ENCODE measurements at regions not wholly inside any gene's neighbourhood (a gene's known extent, or its start where the extent isn't known, plus 50 kb on each side); places are given as distances from the start of the nearest gene placed in this dataset.
"Not testable (repeated sequence)": the region's sequence is repeated elsewhere in the genome, so short reads cannot be mapped to it uniquely, and the experiment has no call there.

GRCh38 chr6:68024570-68025269, 610.4 kb upstream of the ADGRB3 start:
- intact Hi-C loops (cut with micrococcal nuclease; ENCODE audit: unreplicated experiment) = no loop called here
- TF ChIP-seq, protein P1, sequence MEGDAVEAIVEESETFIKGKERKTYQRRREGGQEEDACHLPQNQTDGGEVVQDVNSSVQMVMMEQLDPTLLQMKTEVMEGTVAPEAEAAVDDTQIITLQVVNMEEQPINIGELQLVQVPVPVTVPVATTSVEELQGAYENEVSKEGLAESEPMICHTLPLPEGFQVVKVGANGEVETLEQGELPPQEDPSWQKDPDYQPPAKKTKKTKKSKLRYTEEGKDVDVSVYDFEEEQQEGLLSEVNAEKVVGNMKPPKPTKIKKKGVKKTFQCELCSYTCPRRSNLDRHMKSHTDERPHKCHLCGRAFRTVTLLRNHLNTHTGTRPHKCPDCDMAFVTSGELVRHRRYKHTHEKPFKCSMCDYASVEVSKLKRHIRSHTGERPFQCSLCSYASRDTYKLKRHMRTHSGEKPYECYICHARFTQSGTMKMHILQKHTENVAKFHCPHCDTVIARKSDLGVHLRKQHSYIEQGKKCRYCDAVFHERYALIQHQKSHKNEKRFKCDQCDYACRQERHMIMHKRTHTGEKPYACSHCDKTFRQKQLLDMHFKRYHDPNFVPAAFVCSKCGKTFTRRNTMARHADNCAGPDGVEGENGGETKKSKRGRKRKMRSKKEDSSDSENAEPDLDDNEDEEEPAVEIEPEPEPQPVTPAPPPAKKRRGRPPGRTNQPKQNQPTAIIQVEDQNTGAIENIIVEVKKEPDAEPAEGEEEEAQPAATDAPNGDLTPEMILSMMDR (conservative IDR thresholded peaks at IDR 0.05) = no peak
- no peak for TF ChIP-seq EZH2 (IDR thresholded peaks at IDR 0.05; ENCODE audit: low read depth)
- no peaks in the 10 kb centered on the region for H3K9me2 ChIP-seq (ENCODE audit: insufficient read depth)
- H3K4me3 ChIP-seq = no peak overlapping the region
- no TSS peak for BruUV-seq (replicated peaks)
- no peaks in the 10 kb centered on the region for H3K9me3 ChIP-seq (ENCODE audit: insufficient read depth, low read depth)
- H3K4me2 ChIP-seq = no peak overlapping the region
- H2AFZ ChIP-seq = no peak overlapping the region
- no peaks in the 10 kb centered on the region for H3F3A ChIP-seq (ENCODE audit: insufficient read depth, low read depth)
- H3K79me2 ChIP-seq (ENCODE audit: low read depth) = no peaks in the 10 kb centered on the region
- POLR2A ChIA-PET (ENCODE audit: unreplicated experiment) = no interaction called here
- H3K36me3 ChIP-seq (ENCODE audit: low read depth) = no peaks in the 10 kb centered on the region
- H3K27me3 ChIP-seq (ENCODE audit: insufficient read depth, low read depth) = no peaks in the 10 kb centered on the region
- CTCF ChIA-PET = no interaction called here
- H3K4me1 ChIP-seq (replicated peaks; ENCODE audit: insufficient read depth) = no peaks in the 10 kb centered on the region
- no peak for DNase-seq
- no peak overlapping the region for H3K27ac ChIP-seq
- no peaks in the 10 kb centered on the region for H4K20me1 ChIP-seq (ENCODE audit: insufficient read depth)

GRCh38 chr6:68022968-68023367, 612.1 kb upstream of the ADGRB3 start:
- intact Hi-C loops (cut with micrococcal nuclease; ENCODE audit: unreplicated experiment); H2AFZ ChIP-seq; H3K27ac ChIP-seq; H3K27me3 ChIP-seq (ENCODE audit: insufficient read depth, low read depth); H3K4me1 ChIP-seq (replicated peaks; ENCODE audit: insufficient read depth); H3F3A ChIP-seq (ENCODE audit: insufficient read depth, low read depth); POLR2A ChIA-PET (ENCODE audit: unreplicated experiment); H3K4me2 ChIP-seq; H3K4me3 ChIP-seq; H3K9me2 ChIP-seq (ENCODE audit: insufficient read depth); BruUV-seq (replicated peaks); H3K36me3 ChIP-seq (ENCODE audit: low read depth); CTCF ChIA-PET; H3K9me3 ChIP-seq (ENCODE audit: insufficient read depth, low read depth); DNase-seq; H4K20me1 ChIP-seq (ENCODE audit: insufficient read depth); H3K79me2 ChIP-seq (ENCODE audit: low read depth): not testable (repeated sequence)

- POLR2A ChIA-PET (ENCODE audit: unreplicated experiment) = no interaction called here
- H3K4me3 ChIP-seq = no peak overlapping the region
These were observed 621.1 kb upstream of the ADGRB3 start for GRCh38 chr6:68013780-68014515.

More at GRCh38 chr6:68013780-68014515, 621.1 kb upstream of the ADGRB3 start:
- H3K9me2 ChIP-seq (ENCODE audit: insufficient read depth) = no peaks in the 10 kb centered on the region
- no peaks in the 10 kb centered on the region for H3K79me2 ChIP-seq (ENCODE audit: low read depth)
- no peak overlapping the region for H3K27ac ChIP-seq
- no peak for DNase-seq
- no peaks in the 10 kb centered on the region for H3F3A ChIP-seq (ENCODE audit: insufficient read depth, low read depth)
- no peaks in the 10 kb centered on the region for H3K36me3 ChIP-seq (ENCODE audit: low read depth)
- TF ChIP-seq EZH2 (IDR thresholded peaks at IDR 0.05; ENCODE audit: low read depth) = no peak
- TF ChIP-seq, protein P1 (conservative IDR thresholded peaks at IDR 0.05) = no peak
- BruUV-seq (replicated peaks) = no TSS peak
- H2AFZ ChIP-seq = no peak overlapping the region
- H3K9me3 ChIP-seq (ENCODE audit: insufficient read depth, low read depth) = no peaks in the 10 kb centered on the region
- H4K20me1 ChIP-seq (ENCODE audit: insufficient read depth) = no peaks in the 10 kb centered on the region
- no peak overlapping the region for H3K4me2 ChIP-seq
- intact Hi-C loops (cut with micrococcal nuclease; ENCODE audit: unreplicated experiment) = no loop called here
- no peaks in the 10 kb centered on the region for H3K27me3 ChIP-seq (ENCODE audit: insufficient read depth, low read depth)
- H3K4me1 ChIP-seq (replicated peaks; ENCODE audit: insufficient read depth) = no peaks in the 10 kb centered on the region
- CTCF ChIA-PET = no interaction called here

Data from PC-9 (cell line).